PC-3 (cell line): ENCODE measurements at regions not wholly inside any gene's neighbourhood (a gene's known extent, or its start where the extent isn't known, plus 50 kb on each side); places are given as distances from the start of the nearest gene placed in this dataset.

ENCODE experiments used
- ATAC-seq: fragments of 200-7000 bp; cut with Tn5 transposase; 2 replicates; pipeline ENCODE4 v1.9.1; 2020; ENCODE audit warnings: mild to moderate bottlenecking, moderate library complexity
- BruUV-seq: library from RNA; stranded (reverse); fragments of 400-500 nt; replicated peaks from 2 replicates; lab custom pipeline; 2021; lab: Mats Ljungman, UMichigan
- CTCF ChIA-PET: fragments of 300-600 bp; sonication (Branson Sonifier 250); formaldehyde crosslinking; loops from one replicate; lab custom pipeline; 2022; ENCODE audit warnings: antibody characterized with exemption; lab: Charles Lee
- POLR2A ChIA-PET: fragments of 300-600 bp; sonication (Branson Sonifier 250); formaldehyde crosslinking; loops from one replicate; lab custom pipeline; 2022; ENCODE audit warnings: antibody characterized with exemption; ENCODE audit not compliant: unreplicated experiment; lab: Charles Lee
- DNase-seq: peaks from one replicate; pipeline ENCODE4 v3.0.0-alpha.2; 2015
- H2AFZ ChIP-seq: fragments of 300-600 bp; sonication (generic); 2 replicates; pipeline ENCODE4 v1.6.0; 2016; ENCODE audit warnings: antibody characterized with exemption, low read length
- H3F3A ChIP-seq: fragments of 300-600 bp; sonication (generic); one replicate; pipeline ENCODE4 v1.6.0; 2017; ENCODE audit warnings: antibody characterized with exemption, low read length, control low read depth, mild to moderate bottlenecking; ENCODE audit not compliant: unreplicated experiment
- H3K27ac ChIP-seq: fragments of 300-600 bp; sonication (generic); 2 replicates; pipeline ENCODE4 v1.5.1; 2016; ENCODE audit warnings: mild to moderate bottlenecking, low read length
- H3K27me3 ChIP-seq: fragments of 300-600 bp; sonication (generic); 2 replicates; pipeline ENCODE4 v1.6.1; 2016; ENCODE audit warnings: low read length, mixed read lengths
- H3K36me3 ChIP-seq: fragments of 300-600 bp; sonication (generic); 2 replicates; pipeline ENCODE4 v1.6.1; 2016; ENCODE audit warnings: low read depth, mixed run types, low read length, mixed read lengths
- H3K4me1 ChIP-seq: fragments of 300-600 bp; sonication (generic); 2 replicates; pipeline ENCODE4 v1.5.1; 2016; ENCODE audit warnings: low read length; ENCODE audit not compliant: insufficient read depth
- H3K4me2 ChIP-seq: fragments of 300-600 bp; sonication (generic); 2 replicates; pipeline ENCODE4 v1.6.0; 2016; ENCODE audit warnings: low read length
- H3K4me3 ChIP-seq: fragments of 300-600 bp; sonication (generic); 2 replicates; pipeline ENCODE4 v1.5.1; 2016; ENCODE audit warnings: mild to moderate bottlenecking, low read length, mixed read lengths
- H3K79me2 ChIP-seq: fragments of 300-600 bp; sonication (generic); 2 replicates; pipeline ENCODE4 v1.6.1; 2017; ENCODE audit warnings: low read length, mixed read lengths
- H3K9ac ChIP-seq: fragments of 300-600 bp; sonication (generic); 2 replicates; pipeline ENCODE4 v1.6.0; 2016; ENCODE audit warnings: mild to moderate bottlenecking, low read length
- H3K9me2 ChIP-seq: fragments of 300-600 bp; sonication (generic); replicated peaks from 2 replicates; pipeline ENCODE4 v1.6.1; 2016; ENCODE audit warnings: mixed run types, low read length, mixed read lengths
- H3K9me3 ChIP-seq: fragments of 300-600 bp; sonication (generic); 2 replicates; pipeline ENCODE4 v1.6.1; 2016; ENCODE audit warnings: low read length, mixed read lengths
- H4K20me1 ChIP-seq: fragments of 300-600 bp; sonication (generic); 2 replicates; pipeline ENCODE4 v1.6.1; 2016; ENCODE audit warnings: low read length, mixed read lengths
- CTCF ChIP-seq: fragments of 300-600 bp; sonication (generic); conservative IDR thresholded peaks from 2 replicates; pipeline ENCODE4 v1.5.1; 2017; ENCODE audit warnings: antibody characterized with exemption, low read depth, mild to moderate bottlenecking, low read length
- EZH2 ChIP-seq: fragments of 300-600 bp; sonication (generic); IDR thresholded peaks from one replicate; pipeline ENCODE4 v1.6.1; 2017; ENCODE audit warnings: antibody characterized with exemption, mild to moderate bottlenecking, low read length; ENCODE audit not compliant: unreplicated experiment
- EZH2phosphoT487 ChIP-seq: fragments of 300-600 bp; sonication (generic); IDR thresholded peaks from 2 replicates; pipeline ENCODE4 v1.6.1; 2018; ENCODE audit warnings: mild to moderate bottlenecking, antibody characterized with exemption, low read length, borderline replicate concordance
- intact Hi-C: fragments of 100-400 bp; cut with micrococcal nuclease; formaldehyde crosslinking; loops from 2 replicates; pipeline ENCODE4 v1.9.0; 2023

- CTCF ChIA-PET, result no interaction called here
- Histone ChIP-seq H3K36me3 (no peaks in the 10 kb centered on the region), H3F3A (no peaks in the 10 kb centered on the region), H3K9me2 (no peaks in the 10 kb centered on the region), H3K27me3 (no peaks in the 10 kb centered on the region), H2AFZ (no peak overlapping the region), H3K27ac (no peak overlapping the region), H3K9ac (no peak overlapping the region), H3K9me3 (no peaks in the 10 kb centered on the region), H3K4me2 (no peak overlapping the region), H3K4me1 (no peaks in the 10 kb centered on the region), H3K4me3 (no peak overlapping the region), H3K79me2 (no peaks in the 10 kb centered on the region), H4K20me1 (no peaks in the 10 kb centered on the region)
- TF ChIP-seq EZH2phosphoT487 (no peak), EZH2 (no peak), CTCF (no peak)
- DNase-seq (no peak), ATAC-seq (no peak)
- intact Hi-C loops, result no loop called here
- POLR2A ChIA-PET, result no interaction called here
- BruUV-seq, result no TSS peak
These were observed 2330.6 kb downstream of the MAT2B start for GRCh38 chr5:165836046-165836445.

GRCh38 chr5:165837286-165837685 is 2331.9 kb downstream of the MAT2B start:
- H2AFZ ChIP-seq, result no peak overlapping the region
- no peaks in the 10 kb centered on the region for H3K36me3 ChIP-seq
- no peak overlapping the region for H3K9ac ChIP-seq
- CTCF ChIA-PET, result no interaction called here
- H3K9me2 ChIP-seq, result no peaks in the 10 kb centered on the region
- no peak overlapping the region for H3K4me2 ChIP-seq
- H3K4me1 ChIP-seq, result no peaks in the 10 kb centered on the region
- ATAC-seq (no peak), DNase-seq (no peak)
- no peaks in the 10 kb centered on the region for H4K20me1 ChIP-seq
- H3K4me3 ChIP-seq, result no peak overlapping the region
- H3K79me2 ChIP-seq, result no peaks in the 10 kb centered on the region
- no peaks in the 10 kb centered on the region for H3F3A ChIP-seq
- BruUV-seq, result no TSS peak
- no peak for TF ChIP-seq EZH2
- TF ChIP-seq EZH2phosphoT487, result no peak
- TF ChIP-seq CTCF, result no peak
- intact Hi-C loops, result no loop called here
- POLR2A ChIA-PET, result no interaction called here
- no peak overlapping the region for H3K27ac ChIP-seq
- no peaks in the 10 kb centered on the region for H3K27me3 ChIP-seq
- H3K9me3 ChIP-seq, result no peaks in the 10 kb centered on the region

- no peaks in the 10 kb centered on the region for H3F3A ChIP-seq
- no peaks in the 10 kb centered on the region for H3K36me3 ChIP-seq
- H3K9me2 ChIP-seq, result no peaks in the 10 kb centered on the region
- DNase-seq (no peak), ATAC-seq (no peak)
- ChIA-PET CTCF (no interaction called here), POLR2A (no interaction called here)
- H3K27ac ChIP-seq, result no peak overlapping the region
- H3K4me3 ChIP-seq, result no peak overlapping the region
- H3K4me2 ChIP-seq, result no peak overlapping the region
- no TSS peak for BruUV-seq
- H3K79me2 ChIP-seq, result no peaks in the 10 kb centered on the region
- H3K9ac ChIP-seq, result no peak overlapping the region
- H2AFZ ChIP-seq, result no peak overlapping the region
- no peak for TF ChIP-seq CTCF
- no peak for TF ChIP-seq EZH2phosphoT487
- no peak for TF ChIP-seq EZH2
- H3K27me3 ChIP-seq, result no peaks in the 10 kb centered on the region
- intact Hi-C loops, result no loop called here
- H3K9me3 ChIP-seq, result no peaks in the 10 kb centered on the region
- H3K4me1 ChIP-seq, result no peaks in the 10 kb centered on the region
- no peaks in the 10 kb centered on the region for H4K20me1 ChIP-seq
These were observed 2339.2 kb downstream of the MAT2B start for GRCh38 chr5:165844571-165844970.
